Activated T-helper 17 cell treated with anti-CD3 and anti-CD28 coated beads, Interleukin-2, amount 50 U/mL, for 72 hours (primary cell): ENCODE measurements at regions not wholly inside any gene's neighbourhood (a gene's known extent, or its start where the extent isn't known, plus 50 kb on each side); places are given as distances from the start of the nearest gene placed in this dataset.
"Not testable (repeated sequence)": the region's sequence is repeated elsewhere in the genome, so short reads cannot be mapped to it uniquely, and the experiment has no call there.

Source experiments
- ATAC-seq: fragments of 150-1000 bp; cut with Tn5 transposase; replicated peaks from 2 replicates; pipeline ENCODE4 v1.10.0; 2021; ENCODE audit warnings: mild to moderate bottlenecking, moderate library complexity
- H3K27ac Mint-ChIP-seq: one replicate; pipeline ENCODE4 v1.8.0; 2022; ENCODE audit warnings: mixed read lengths
- H3K27me3 Mint-ChIP-seq: one replicate; pipeline ENCODE4 v1.8.0; 2022; ENCODE audit warnings: mixed read lengths
- H3K36me3 Mint-ChIP-seq: one replicate; pipeline ENCODE4 v1.8.0; 2022; ENCODE audit warnings: low read depth, mild to moderate bottlenecking, mixed read lengths
- H3K4me1 Mint-ChIP-seq: one replicate; pipeline ENCODE4 v1.8.0; 2022; ENCODE audit warnings: mixed read lengths
- H3K4me3 Mint-ChIP-seq: one replicate; pipeline ENCODE4 v1.8.0; 2022; ENCODE audit warnings: mild to moderate bottlenecking, mixed read lengths
- H3K9me3 Mint-ChIP-seq: one replicate; pipeline ENCODE4 v1.8.0; 2022; ENCODE audit warnings: mixed read lengths

GRCh38 chr4:84176016-84176415 lies 323.1 kb downstream of the NKX6-1 start:
- no peak for ATAC-seq
- no peak overlapping the region for H3K27ac Mint-ChIP-seq
- no peak overlapping the region for H3K4me3 Mint-ChIP-seq
- peaks cover 3% of the 10 kb centered on the region for H3K27me3 Mint-ChIP-seq
- H3K36me3 Mint-ChIP-seq = no peaks in the 10 kb centered on the region
- no peaks in the 10 kb centered on the region for H3K4me1 Mint-ChIP-seq
- peaks cover 4% of the 10 kb centered on the region for H3K9me3 Mint-ChIP-seq

GRCh38 chr4:84171871-84172270 lies 327.2 kb downstream of the NKX6-1 start:
- no peaks in the 10 kb centered on the region for H3K4me1 Mint-ChIP-seq
- H3K36me3 Mint-ChIP-seq = no peaks in the 10 kb centered on the region
- H3K9me3 Mint-ChIP-seq = no peaks in the 10 kb centered on the region
- H3K27ac Mint-ChIP-seq = no peak overlapping the region
- peaks cover 8% of the 10 kb centered on the region for H3K27me3 Mint-ChIP-seq
- no peak overlapping the region for H3K4me3 Mint-ChIP-seq
- ATAC-seq = no peak

- ATAC-seq = no peak
- Mint-ChIP-seq H3K27ac (no peak overlapping the region), H3K9me3 (no peaks in the 10 kb centered on the region)
Observed at GRCh38 chr4:84167564-84167963, 331.5 kb downstream of the NKX6-1 start.

GRCh38 chr4:84167093-84167492 lies 332.0 kb downstream of the NKX6-1 start:
- no peak overlapping the region for H3K27ac Mint-ChIP-seq
- no peaks in the 10 kb centered on the region for H3K9me3 Mint-ChIP-seq
- ATAC-seq = no peak
- no peaks in the 10 kb centered on the region for H3K4me1 Mint-ChIP-seq
- H3K36me3 Mint-ChIP-seq = no peaks in the 10 kb centered on the region
- H3K27me3 Mint-ChIP-seq = peaks cover 12% of the 10 kb centered on the region
- H3K4me3 Mint-ChIP-seq = no peak overlapping the region

More at GRCh38 chr4:84167564-84167963, 331.5 kb downstream of the NKX6-1 start:
- H3K4me1 Mint-ChIP-seq = no peaks in the 10 kb centered on the region
- H3K36me3 Mint-ChIP-seq = no peaks in the 10 kb centered on the region
- H3K27me3 Mint-ChIP-seq = peaks cover 8% of the 10 kb centered on the region
- no peak overlapping the region for H3K4me3 Mint-ChIP-seq

- Mint-ChIP-seq H3K9me3 (no peaks in the 10 kb centered on the region), H3K27ac (no peak overlapping the region), H3K4me3 (no peak overlapping the region), H3K36me3 (no peaks in the 10 kb centered on the region), H3K27me3 (peaks cover 13% of the 10 kb centered on the region), H3K4me1 (no peaks in the 10 kb centered on the region)
- ATAC-seq = no peak
Observed at GRCh38 chr4:84166486-84166885, 332.6 kb downstream of the NKX6-1 start.

- no peak overlapping the region for H3K4me3 Mint-ChIP-seq
- no peak overlapping the region for H3K27ac Mint-ChIP-seq
- H3K36me3 Mint-ChIP-seq = no peaks in the 10 kb centered on the region
- H3K9me3 Mint-ChIP-seq = no peaks in the 10 kb centered on the region
- H3K27me3 Mint-ChIP-seq = peaks cover 15% of the 10 kb centered on the region
- no peak for ATAC-seq
- H3K4me1 Mint-ChIP-seq = no peaks in the 10 kb centered on the region
Observed at GRCh38 chr4:84164201-84164600, 334.9 kb downstream of the NKX6-1 start.

GRCh38 chr4:84159762-84160161 lies 339.3 kb downstream of the NKX6-1 start:
- no peaks in the 10 kb centered on the region for H3K4me1 Mint-ChIP-seq
- no peaks in the 10 kb centered on the region for H3K9me3 Mint-ChIP-seq
- no peak overlapping the region for H3K27ac Mint-ChIP-seq
- peaks cover 15% of the 10 kb centered on the region for H3K27me3 Mint-ChIP-seq
- ATAC-seq = no peak
- no peak overlapping the region for H3K4me3 Mint-ChIP-seq
- no peaks in the 10 kb centered on the region for H3K36me3 Mint-ChIP-seq

GRCh38 chr4:84158670-84159069 lies 340.4 kb downstream of the NKX6-1 start:
- no peak for ATAC-seq
- Mint-ChIP-seq H3K4me3 (no peak overlapping the region), H3K36me3 (no peaks in the 10 kb centered on the region), H3K27ac (no peak overlapping the region), H3K4me1 (no peaks in the 10 kb centered on the region), H3K9me3 (no peaks in the 10 kb centered on the region), H3K27me3 (peaks cover 15% of the 10 kb centered on the region)

- Mint-ChIP-seq H3K4me3 (no peak overlapping the region), H3K36me3 (no peaks in the 10 kb centered on the region), H3K27ac (no peak overlapping the region), H3K27me3 (no peaks in the 10 kb centered on the region), H3K4me1 (peaks cover 2% of the 10 kb centered on the region), H3K9me3 (no peaks in the 10 kb centered on the region)
- ATAC-seq = no peak
Observed at GRCh38 chr4:84151574-84151973, 347.5 kb downstream of the NKX6-1 start.

- no peak overlapping the region for H3K27ac Mint-ChIP-seq
- H3K27me3 Mint-ChIP-seq = no peaks in the 10 kb centered on the region
- H3K4me1 Mint-ChIP-seq = peaks cover 12% of the 10 kb centered on the region
- no peak for ATAC-seq
- H3K36me3 Mint-ChIP-seq = no peaks in the 10 kb centered on the region
- no peaks in the 10 kb centered on the region for H3K9me3 Mint-ChIP-seq
- no peak overlapping the region for H3K4me3 Mint-ChIP-seq
Observed at GRCh38 chr4:84150177-84150576, 348.9 kb downstream of the NKX6-1 start.

GRCh38 chr4:84147831-84148230 lies 351.3 kb downstream of the NKX6-1 start:
- H3K27me3 Mint-ChIP-seq = no peaks in the 10 kb centered on the region
- no peak for ATAC-seq
- H3K27ac Mint-ChIP-seq = no peak overlapping the region
- no peak overlapping the region for H3K4me3 Mint-ChIP-seq
- no peaks in the 10 kb centered on the region for H3K36me3 Mint-ChIP-seq
- no peaks in the 10 kb centered on the region for H3K9me3 Mint-ChIP-seq
- peaks cover 12% of the 10 kb centered on the region for H3K4me1 Mint-ChIP-seq

GRCh38 chr4:84146300-84146959 lies 352.7 kb downstream of the NKX6-1 start:
- Mint-ChIP-seq H3K27ac (peak overlapping the region; percentile 42), H3K27me3 (no peaks in the 10 kb centered on the region), H3K36me3 (no peaks in the 10 kb centered on the region), H3K4me3 (peak overlapping the region; percentile 46), H3K9me3 (no peaks in the 10 kb centered on the region), H3K4me1 (peaks cover 12% of the 10 kb centered on the region)
- ATAC-seq = peak; percentile 9

- no peak for ATAC-seq
- Mint-ChIP-seq H3K4me3 (no peak overlapping the region), H3K36me3 (no peaks in the 10 kb centered on the region), H3K4me1 (peaks cover 12% of the 10 kb centered on the region), H3K27me3 (no peaks in the 10 kb centered on the region), H3K27ac (no peak overlapping the region), H3K9me3 (no peaks in the 10 kb centered on the region)
Observed at GRCh38 chr4:84145176-84145575, 353.9 kb downstream of the NKX6-1 start.

GRCh38 chr4:84126911-84127310 lies 372.2 kb downstream of the NKX6-1 start:
- H3K4me3 Mint-ChIP-seq, H3K36me3 Mint-ChIP-seq, H3K9me3 Mint-ChIP-seq, ATAC-seq, H3K27ac Mint-ChIP-seq, H3K4me1 Mint-ChIP-seq, H3K27me3 Mint-ChIP-seq: not testable (repeated sequence)

- Mint-ChIP-seq H3K36me3 (no peaks in the 10 kb centered on the region), H3K27ac (no peak overlapping the region), H3K9me3 (no peaks in the 10 kb centered on the region), H3K27me3 (peaks cover 5% of the 10 kb centered on the region), H3K4me3 (no peak overlapping the region), H3K4me1 (no peaks in the 10 kb centered on the region)
- no peak for ATAC-seq
Observed at GRCh38 chr4:84126061-84126787, 372.9 kb downstream of the NKX6-1 start.
